G401.6 (cell line): ENCODE measurements at regions not wholly inside any gene's neighbourhood (a gene's known extent, or its start where the extent isn't known, plus 50 kb on each side); places are given as distances from the start of the nearest gene placed in this dataset.

Experiments used
- FAIRE-seq: peaks from 2 replicates; lab custom pipeline; 2012; peaks lifted over from hg19 to GRCh38; lab: Jason Lieb, UNC

- FAIRE-seq, result no peak
Measured at GRCh38 chr13:106350208-106350607, 185.3 kb downstream of the EFNB2 start.

- FAIRE-seq, result no peak
Measured at GRCh38 chr13:106349080-106349931, 186.2 kb downstream of the EFNB2 start.

- no peak for FAIRE-seq
Measured at GRCh38 chr13:106348075-106348840, 187.2 kb downstream of the EFNB2 start.

- FAIRE-seq, result no peak
Measured at GRCh38 chr13:106344342-106344741, 191.1 kb downstream of the EFNB2 start.

- no peak for FAIRE-seq
Measured at GRCh38 chr13:106343836-106344235, 191.6 kb downstream of the EFNB2 start.

- FAIRE-seq, result no peak
Measured at GRCh38 chr13:106340249-106340648, 195.2 kb downstream of the EFNB2 start.

- FAIRE-seq, result no peak
Measured at GRCh38 chr13:106337096-106337850, 198.2 kb downstream of the EFNB2 start.

- FAIRE-seq, result no peak
Measured at GRCh38 chr13:106336668-106337067, 198.8 kb downstream of the EFNB2 start.

GRCh38 chr13:106332621-106333020 is 202.8 kb downstream of the EFNB2 start:
- no peak for FAIRE-seq

GRCh38 chr13:106331116-106331515 is 204.3 kb downstream of the EFNB2 start:
- FAIRE-seq, result no peak

- no peak for FAIRE-seq
Measured at GRCh38 chr13:106329941-106330340, 205.5 kb downstream of the EFNB2 start.

- no peak for FAIRE-seq
Measured at GRCh38 chr13:106326751-106327150, 208.7 kb downstream of the EFNB2 start.

- no peak for FAIRE-seq
Measured at GRCh38 chr13:106324444-106324843, 211.0 kb downstream of the EFNB2 start.

- FAIRE-seq, result no peak
Measured at GRCh38 chr13:106322628-106323027, 212.8 kb downstream of the EFNB2 start.

- FAIRE-seq, result no peak
Measured at GRCh38 chr13:106318941-106319411, 216.5 kb downstream of the EFNB2 start.

- no peak for FAIRE-seq
Measured at GRCh38 chr13:106314417-106314816, 221.0 kb downstream of the EFNB2 start.

- no peak for FAIRE-seq
Measured at GRCh38 chr13:106311004-106311403, 224.5 kb downstream of the EFNB2 start.

- FAIRE-seq, result no peak
Measured at GRCh38 chr13:106310291-106310865, 225.1 kb downstream of the EFNB2 start.

GRCh38 chr13:106306748-106307277 is 228.6 kb downstream of the EFNB2 start:
- no peak for FAIRE-seq

GRCh38 chr13:106302843-106303242 is 232.6 kb downstream of the EFNB2 start:
- no peak for FAIRE-seq

- FAIRE-seq, result no peak
Measured at GRCh38 chr13:106302011-106302410, 233.5 kb downstream of the EFNB2 start.

- no peak for FAIRE-seq
Measured at GRCh38 chr13:106299621-106300020, 235.8 kb downstream of the EFNB2 start.
